Large intestine (tissue), 3 donors: ENCODE measurements at regions not wholly inside any gene's neighbourhood (a gene's known extent, or its start where the extent isn't known, plus 50 kb on each side); places are given as distances from the start of the nearest gene placed in this dataset.

Experiments used
- DNase-seq, 2 donors: peaks; one replicate each; pipeline versions ENCODE4 v3.0.0 to v3.0.0-alpha.2; 2013
- H3K27ac ChIP-seq: one replicate; pipeline ENCODE4 v1.5.1; 2013; ENCODE audit warnings: low read length
- H3K27me3 ChIP-seq: 2 replicates; pipeline ENCODE4 v1.6.1; 2013; ENCODE audit warnings: low read length; ENCODE audit not compliant: control insufficient read depth, insufficient read depth
- H3K36me3 ChIP-seq: 2 replicates; pipeline ENCODE4 v1.6.1; 2013; ENCODE audit warnings: low read length; ENCODE audit not compliant: control insufficient read depth, insufficient read depth
- H3K4me1 ChIP-seq: one replicate; pipeline ENCODE4 v1.6.1; 2013; ENCODE audit warnings: low read length; ENCODE audit not compliant: control insufficient read depth, insufficient read depth
- H3K4me3 ChIP-seq: one replicate; pipeline ENCODE4 v1.5.1; 2013; ENCODE audit warnings: low read length
- H3K9me3 ChIP-seq: one replicate; pipeline ENCODE4 v1.6.1; 2013; ENCODE audit warnings: mild to moderate bottlenecking, low read depth, low read length, moderate library complexity; ENCODE audit not compliant: control insufficient read depth
- WGBS: methylation state at CpG from one replicate; pipeline ENCODE4 v1.1.5; 2013; ENCODE audit warnings: low lambda C conversion rate; ENCODE audit not compliant: insufficient coverage; 5-methylcytosine and 5-hydroxymethylcytosine counted together

GRCh38 chr13:100803091-100803490, 128.5 kb upstream of the TMTC4 start:
- WGBS: 40% methylated on average over 2 of the region's 6 CpGs
- DNase-seq: no peak
- Histone ChIP-seq H3K4me3 (no peak overlapping the region), H3K4me1 (peaks cover 3% of the 10 kb centered on the region), H3K27ac (no peak overlapping the region), H3K36me3 (no peaks in the 10 kb centered on the region), H3K9me3 (no peaks in the 10 kb centered on the region), H3K27me3 (no peaks in the 10 kb centered on the region)

DNA sequence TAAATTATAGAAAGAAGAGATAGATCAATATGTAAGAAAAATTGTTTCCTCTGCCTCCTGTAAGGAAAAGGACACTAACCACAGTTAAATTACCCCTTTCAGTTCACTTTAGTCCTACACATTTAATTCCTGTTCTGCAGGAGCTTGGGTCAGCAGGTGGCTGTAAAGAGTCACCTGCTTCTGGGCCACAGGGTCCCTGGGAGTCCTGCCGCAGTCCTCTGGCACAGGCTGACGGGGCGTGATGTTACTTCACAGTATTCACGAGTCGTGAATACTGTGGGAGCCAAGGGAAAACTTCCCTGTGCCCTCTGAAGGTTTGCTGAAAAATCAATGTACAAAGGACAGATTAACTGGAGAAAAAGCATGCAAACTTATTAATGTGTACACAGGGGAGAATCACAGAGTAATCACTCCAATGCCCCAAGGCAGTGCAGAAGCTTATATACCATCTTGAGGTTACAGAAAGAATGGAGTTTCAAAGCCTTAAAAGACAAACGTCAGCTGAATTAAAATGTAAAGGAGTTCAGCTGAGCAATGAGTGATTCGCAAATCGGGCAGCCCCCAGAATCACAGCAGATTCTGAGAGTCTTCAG, 125.8 kb upstream of the TMTC4 start:
- no peak for DNase-seq
- peaks cover 3% of the 10 kb centered on the region for H3K4me1 ChIP-seq
- no peaks in the 10 kb centered on the region for H3K9me3 ChIP-seq
- no peak overlapping the region for H3K27ac ChIP-seq
- H3K4me3 ChIP-seq: no peak overlapping the region
- WGBS: no CpG with 5 or more reads among the region's 8 CpGs
- no peaks in the 10 kb centered on the region for H3K36me3 ChIP-seq
- no peaks in the 10 kb centered on the region for H3K27me3 ChIP-seq

DNA sequence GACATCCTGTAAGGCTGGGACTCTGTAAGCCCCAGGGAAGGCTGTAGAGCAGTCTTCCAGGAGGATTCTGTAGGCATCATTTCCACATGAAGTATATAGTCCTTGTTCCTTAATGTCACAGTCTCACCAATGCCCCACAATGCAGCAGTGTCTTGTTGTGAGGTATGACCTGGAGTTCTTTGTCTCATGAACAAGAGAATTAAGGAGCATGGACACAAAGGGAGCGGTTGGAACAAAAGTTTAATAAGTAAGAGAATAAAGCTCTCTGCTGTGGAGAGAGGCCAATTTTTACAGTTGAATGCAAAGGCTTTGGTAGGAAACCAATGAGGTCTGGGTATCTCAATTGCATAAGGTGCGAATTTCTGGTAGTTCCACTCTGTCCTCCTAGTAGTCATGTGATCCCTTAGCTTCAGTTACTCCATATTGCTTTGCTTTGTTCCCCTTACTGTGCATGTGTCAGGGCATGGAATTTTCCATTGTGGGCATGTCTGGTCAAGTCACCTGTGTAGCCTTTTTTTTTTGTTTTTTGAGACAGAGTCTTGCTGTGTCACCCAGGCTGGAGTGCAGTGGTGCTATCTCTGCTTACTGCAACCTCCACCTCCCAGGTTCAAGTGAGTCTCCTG, 124.3 kb upstream of the TMTC4 start:
- no peaks in the 10 kb centered on the region for H3K36me3 ChIP-seq
- H3K27ac ChIP-seq: no peak overlapping the region
- H3K4me3 ChIP-seq: no peak overlapping the region
- no peaks in the 10 kb centered on the region for H3K9me3 ChIP-seq
- DNase-seq: no peak
- no peaks in the 10 kb centered on the region for H3K27me3 ChIP-seq
- 100% methylated on average over 1 of the region's 2 CpGs for WGBS
- H3K4me1 ChIP-seq: peaks cover 3% of the 10 kb centered on the region

GRCh38 chr13:100797921-100798320, 123.3 kb upstream of the TMTC4 start:
- no CpG with 5 or more reads among the region's 2 CpGs for WGBS
- H3K9me3 ChIP-seq: no peaks in the 10 kb centered on the region

DNA sequence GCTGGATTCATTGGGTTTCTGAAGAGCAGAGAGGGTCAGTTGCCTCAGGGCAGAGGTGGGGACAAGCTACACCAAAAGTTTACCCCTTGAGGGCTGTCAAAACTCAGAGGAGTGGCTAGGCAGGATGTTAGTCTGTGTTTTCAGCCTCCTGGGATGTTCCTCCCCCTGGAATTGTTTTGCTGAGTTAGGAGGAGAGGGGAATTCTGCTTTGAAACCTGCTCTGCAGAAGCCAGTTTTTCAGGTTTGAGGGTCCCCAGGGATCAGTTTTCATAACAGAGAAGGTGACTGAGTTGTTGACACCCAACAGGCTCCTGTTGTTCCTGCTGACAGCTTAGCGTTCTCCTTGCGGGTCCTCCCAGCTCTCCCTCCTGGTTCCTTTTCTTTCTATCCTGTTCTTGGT, 121.9 kb upstream of the TMTC4 start:
- Histone ChIP-seq H3K4me1 (peaks cover 3% of the 10 kb centered on the region), H3K27ac (no peak overlapping the region), H3K27me3 (no peaks in the 10 kb centered on the region), H3K4me3 (no peak overlapping the region), H3K36me3 (no peaks in the 10 kb centered on the region), H3K9me3 (no peaks in the 10 kb centered on the region)
- DNase-seq: no peak
- 70% methylated on average over 2 of the region's 2 CpGs for WGBS

More at GRCh38 chr13:100797921-100798320, 123.3 kb upstream of the TMTC4 start:
- no peak for DNase-seq
- Histone ChIP-seq H3K27ac (no peak overlapping the region), H3K27me3 (no peaks in the 10 kb centered on the region), H3K36me3 (no peaks in the 10 kb centered on the region), H3K4me3 (no peak overlapping the region), H3K4me1 (peaks cover 3% of the 10 kb centered on the region)

DNA sequence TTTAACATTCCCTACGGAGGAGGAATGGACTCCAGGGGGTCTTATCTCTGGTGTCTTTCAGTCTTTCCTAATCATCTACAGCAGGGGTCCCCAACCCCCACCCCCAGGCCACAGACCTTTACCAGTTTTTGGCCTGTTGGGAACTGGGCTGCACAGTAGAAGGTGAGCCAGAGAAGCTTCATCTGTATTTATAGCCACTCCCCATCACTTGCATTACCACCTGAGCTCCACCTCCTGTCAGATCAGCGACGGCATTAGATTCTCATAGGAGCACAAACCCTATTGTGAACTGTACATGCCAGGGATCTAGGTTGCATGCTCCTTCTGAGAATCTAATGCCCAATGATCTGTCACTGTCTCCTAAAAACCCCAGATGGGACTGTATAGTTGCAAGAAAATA, 120.0 kb upstream of the TMTC4 start:
- Histone ChIP-seq H3K4me1 (peaks cover 3% of the 10 kb centered on the region), H3K27me3 (no peaks in the 10 kb centered on the region), H3K4me3 (no peak overlapping the region), H3K9me3 (no peaks in the 10 kb centered on the region), H3K27ac (no peak overlapping the region), H3K36me3 (no peaks in the 10 kb centered on the region)
- whole genome bisulfite sequencing: no CpG with 5 or more reads among the region's 3 CpGs
- no peak for DNase-seq

GRCh38 chr13:100790405-100790804, 115.8 kb upstream of the TMTC4 start:
- H3K9me3 ChIP-seq: no peaks in the 10 kb centered on the region
- H3K4me1 ChIP-seq: no peaks in the 10 kb centered on the region
- H3K27ac ChIP-seq: no peak overlapping the region
- no peak overlapping the region for H3K4me3 ChIP-seq
- 40% methylated on average over 1 of the region's 1 CpG for WGBS
- H3K36me3 ChIP-seq: no peaks in the 10 kb centered on the region
- no peak for DNase-seq
- no peaks in the 10 kb centered on the region for H3K27me3 ChIP-seq

DNA sequence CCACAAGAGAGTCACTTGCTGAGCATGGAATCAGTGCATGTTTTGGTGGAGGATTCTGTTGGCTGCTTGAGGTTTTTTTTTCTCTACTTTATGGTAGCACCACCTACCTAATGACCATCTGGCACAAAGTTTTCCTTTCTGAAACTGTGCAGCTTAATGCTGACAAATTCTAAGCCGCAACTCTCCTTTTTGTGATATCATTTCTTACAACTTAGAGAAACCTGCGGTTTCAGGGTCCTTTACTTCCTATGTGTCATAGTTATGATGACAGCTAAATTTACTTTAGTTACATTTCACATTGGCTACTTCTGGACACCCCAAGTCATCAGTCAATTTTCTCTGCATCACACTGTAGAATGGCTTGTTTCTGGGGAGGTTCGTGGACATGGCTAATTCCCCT, 115.4 kb upstream of the TMTC4 start:
- Histone ChIP-seq H3K4me3 (no peak overlapping the region), H3K9me3 (no peaks in the 10 kb centered on the region), H3K27ac (no peak overlapping the region), H3K4me1 (no peaks in the 10 kb centered on the region), H3K36me3 (no peaks in the 10 kb centered on the region), H3K27me3 (no peaks in the 10 kb centered on the region)
- no peak for DNase-seq
- no CpG with 5 or more reads among the region's 3 CpGs for WGBS

GRCh38 chr13:100789481-100789880, 114.9 kb upstream of the TMTC4 start:
- peak; percentile 27 to 37 for DNase-seq

GRCh38 chr13:100789025-100789424, 114.4 kb upstream of the TMTC4 start:
- Histone ChIP-seq H3K27me3 (no peaks in the 10 kb centered on the region), H3K27ac (no peak overlapping the region), H3K9me3 (no peaks in the 10 kb centered on the region), H3K4me1 (no peaks in the 10 kb centered on the region), H3K4me3 (no peak overlapping the region), H3K36me3 (no peaks in the 10 kb centered on the region)
- DNase-seq: no peak
- WGBS: no CpG with 5 or more reads among the region's 1 CpG

More at GRCh38 chr13:100789481-100789880, 114.9 kb upstream of the TMTC4 start:
- no peaks in the 10 kb centered on the region for H3K27me3 ChIP-seq
- no peaks in the 10 kb centered on the region for H3K9me3 ChIP-seq
- H3K27ac ChIP-seq: no peak overlapping the region
- H3K4me3 ChIP-seq: no peak overlapping the region
- WGBS: 50% methylated on average over 1 of the region's 2 CpGs
- H3K4me1 ChIP-seq: no peaks in the 10 kb centered on the region
- H3K36me3 ChIP-seq: no peaks in the 10 kb centered on the region

DNA sequence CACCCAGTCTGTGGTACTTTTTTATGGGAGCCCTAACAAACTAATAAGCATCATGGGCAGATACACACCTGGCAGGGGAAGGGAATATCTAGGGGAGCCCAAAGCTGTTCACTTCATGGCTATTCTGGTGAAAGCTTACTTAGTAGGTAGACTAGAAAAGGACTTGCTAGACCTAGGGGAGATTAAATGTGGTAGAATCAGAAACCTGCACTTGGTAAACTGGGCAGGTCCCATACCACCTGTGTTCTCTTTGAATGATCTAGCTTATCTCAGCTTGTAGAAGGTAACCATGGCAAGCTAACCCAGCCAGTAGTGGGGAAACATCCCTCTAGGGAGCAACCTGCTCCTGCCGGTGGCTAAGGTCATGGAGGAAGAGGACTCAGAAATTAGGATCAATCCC, 113.9 kb upstream of the TMTC4 start:
- no peaks in the 10 kb centered on the region for H3K4me1 ChIP-seq
- no CpG with 5 or more reads among the region's 1 CpG for WGBS

More for the DNA sequence above, 113.9 kb upstream of the TMTC4 start:
- no peaks in the 10 kb centered on the region for H3K27me3 ChIP-seq
- no peak for DNase-seq
- no peaks in the 10 kb centered on the region for H3K36me3 ChIP-seq
- no peaks in the 10 kb centered on the region for H3K9me3 ChIP-seq
- no peak overlapping the region for H3K4me3 ChIP-seq
- H3K27ac ChIP-seq: no peak overlapping the region
